ENCODE measurements at regions not wholly inside any gene's neighbourhood (a gene's known extent, or its start where the extent isn't known, plus 50 kb on each side); places are given as distances from the start of the nearest gene placed in this dataset.

DNA sequence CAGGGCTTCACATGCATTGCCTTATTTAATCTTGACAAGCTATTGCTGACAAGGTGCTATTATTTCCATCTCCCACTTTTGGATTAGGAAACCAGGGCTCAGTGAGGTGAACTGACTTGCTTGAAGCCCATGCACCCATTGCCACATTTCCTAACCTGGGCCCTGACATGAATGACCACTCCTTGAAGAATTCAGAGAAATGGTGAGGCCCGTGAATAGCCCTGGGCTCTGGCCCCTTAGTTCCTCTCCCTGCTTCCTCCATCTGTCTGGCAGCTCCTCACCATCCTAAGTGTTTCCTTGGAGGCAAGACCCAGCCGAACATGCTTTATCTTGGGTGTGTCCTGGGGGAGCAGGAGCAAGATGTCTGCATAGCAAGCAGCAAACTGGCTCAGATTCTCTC, 56.1 kb upstream of the NECTIN1 start:
- intact Hi-C loops (cut with DNase I): no loop called here
- Histone ChIP-seq H3K27ac (replicated peaks in 1 of 4) (no peak overlapping the region), H3K4me1 (peaks cover 0 to 8% (median 2%) of the 10 kb centered on the region in 4 donors), H3K4me3 (no peak overlapping the region), H3K36me3 (no peaks in the 10 kb centered on the region), H3K9me3 (peaks cover 0 to 14% (median 0%) of the 10 kb centered on the region in 4 donors), H3K27me3 (peaks cover 0 to 39% (median 0%) of the 10 kb centered on the region in 4 donors)
- DNase-seq (ENCODE audit: extremely low spot score): no peak
- TF ChIP-seq POLR2AphosphoS5 (IDR thresholded peaks at IDR 0.05): no peak
- TF ChIP-seq, protein P1, sequence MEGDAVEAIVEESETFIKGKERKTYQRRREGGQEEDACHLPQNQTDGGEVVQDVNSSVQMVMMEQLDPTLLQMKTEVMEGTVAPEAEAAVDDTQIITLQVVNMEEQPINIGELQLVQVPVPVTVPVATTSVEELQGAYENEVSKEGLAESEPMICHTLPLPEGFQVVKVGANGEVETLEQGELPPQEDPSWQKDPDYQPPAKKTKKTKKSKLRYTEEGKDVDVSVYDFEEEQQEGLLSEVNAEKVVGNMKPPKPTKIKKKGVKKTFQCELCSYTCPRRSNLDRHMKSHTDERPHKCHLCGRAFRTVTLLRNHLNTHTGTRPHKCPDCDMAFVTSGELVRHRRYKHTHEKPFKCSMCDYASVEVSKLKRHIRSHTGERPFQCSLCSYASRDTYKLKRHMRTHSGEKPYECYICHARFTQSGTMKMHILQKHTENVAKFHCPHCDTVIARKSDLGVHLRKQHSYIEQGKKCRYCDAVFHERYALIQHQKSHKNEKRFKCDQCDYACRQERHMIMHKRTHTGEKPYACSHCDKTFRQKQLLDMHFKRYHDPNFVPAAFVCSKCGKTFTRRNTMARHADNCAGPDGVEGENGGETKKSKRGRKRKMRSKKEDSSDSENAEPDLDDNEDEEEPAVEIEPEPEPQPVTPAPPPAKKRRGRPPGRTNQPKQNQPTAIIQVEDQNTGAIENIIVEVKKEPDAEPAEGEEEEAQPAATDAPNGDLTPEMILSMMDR (IDR thresholded peaks at IDR 0.05): no peak
- 100% methylated on average over 2 of the region's 2 CpGs for whole genome bisulfite sequencing

DNA sequence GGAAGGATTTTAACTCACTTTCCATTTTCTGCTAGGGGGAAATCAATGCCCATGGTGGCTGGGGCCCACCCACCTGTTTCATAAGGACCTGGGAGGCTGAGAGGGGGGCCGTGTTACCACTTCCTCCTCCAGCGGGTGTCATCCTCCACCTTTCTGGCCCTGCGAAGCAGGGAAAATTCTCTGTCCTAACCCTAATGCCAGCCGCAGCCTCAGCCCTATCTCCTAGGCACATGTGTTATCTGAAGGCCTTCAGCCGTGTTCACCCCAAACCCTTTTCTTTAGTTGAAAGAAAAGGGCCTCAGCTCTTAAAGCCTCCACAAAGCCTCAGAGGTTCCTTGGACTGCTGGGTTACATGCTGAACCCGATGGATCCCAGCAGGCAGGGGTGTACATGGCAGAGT, 55.4 kb upstream of the NECTIN1 start:
- WGBS: 75% methylated on average over 6 of the region's 6 CpGs

DNA sequence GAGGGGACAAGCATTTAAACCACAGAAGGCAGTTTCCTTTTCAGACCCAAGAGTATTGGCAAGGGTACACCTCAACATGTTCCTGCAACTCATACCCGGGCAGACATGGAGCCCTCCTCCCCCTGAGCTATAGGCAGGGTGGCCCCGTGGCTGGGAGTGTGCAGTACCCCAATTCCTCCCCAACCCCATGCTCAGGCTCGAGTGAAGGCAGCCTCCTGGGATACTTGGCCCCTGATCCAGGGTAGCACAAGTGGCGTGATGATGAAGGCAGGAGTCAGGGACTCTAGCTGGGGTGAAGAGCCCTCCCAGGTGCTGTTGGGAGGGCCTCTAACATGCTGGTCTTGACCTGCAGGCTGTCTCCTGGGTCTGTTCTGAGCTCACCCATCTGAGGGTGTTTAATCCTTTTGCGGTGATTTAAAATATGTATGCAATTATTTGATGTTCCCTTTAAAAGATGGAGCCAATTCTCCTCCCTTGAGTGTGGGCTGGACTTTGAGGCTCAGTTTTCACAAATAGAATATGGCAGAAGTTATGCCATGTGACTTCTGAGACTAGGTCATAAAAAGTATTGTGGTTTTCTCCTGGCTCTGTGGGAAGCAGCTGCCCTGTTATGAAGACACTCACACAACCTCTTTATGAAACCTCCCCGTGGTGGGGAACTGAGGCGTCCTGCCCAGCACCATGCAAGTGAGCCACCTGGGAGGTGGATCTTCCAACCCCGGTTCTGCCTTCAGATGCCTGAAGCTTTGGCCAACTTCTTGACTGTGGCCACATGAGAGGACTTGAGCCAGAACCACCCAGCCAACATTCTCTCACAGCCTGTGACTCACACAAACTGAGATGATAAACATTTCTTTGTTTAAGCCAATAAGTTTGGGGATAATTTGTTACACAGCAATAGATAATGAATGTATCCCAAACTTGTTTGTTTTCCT, 54.7 kb upstream of the NECTIN1 start:
- TF ChIP-seq POLR2A (IDR thresholded peaks at IDR 0.05; ENCODE audit: low read depth) (no peak), EP300 (IDR thresholded peaks at IDR 0.05) (no peak), POLR2AphosphoS5 (IDR thresholded peaks at IDR 0.05) (no peak)
- TF ChIP-seq, protein P1 (IDR thresholded peaks at IDR 0.05): no peak
- DNase-seq (ENCODE audit: extremely low spot score): no peak
- H3K4me1 ChIP-seq: peaks cover 0 to 15% (median 2%) of the 10 kb centered on the region in 4 donors
- peaks cover 0 to 32% (median 0%) of the 10 kb centered on the region in 4 donors for H3K27me3 ChIP-seq
- H3K4me3 ChIP-seq: no peak overlapping the region
- 80% methylated on average over 6 of the region's 8 CpGs for WGBS
- no peaks in the 10 kb centered on the region for H3K36me3 ChIP-seq
- H3K27ac ChIP-seq (replicated peaks in 1 of 4): no peak overlapping the region
- H3K9me3 ChIP-seq: peaks cover 0 to 14% (median 0%) of the 10 kb centered on the region in 4 donors
- intact Hi-C loops (cut with DNase I): no loop called here

More for the DNA sequence above, 55.4 kb upstream of the NECTIN1 start:
- intact Hi-C loops (cut with DNase I): no loop called here
- TF ChIP-seq, protein P1 (IDR thresholded peaks at IDR 0.05): no peak
- TF ChIP-seq EP300 (IDR thresholded peaks at IDR 0.05): no peak
- DNase-seq (ENCODE audit: extremely low spot score): no peak
- Histone ChIP-seq H3K4me1 (peaks cover 0 to 9% (median 2%) of the 10 kb centered on the region in 4 donors), H3K4me3 (no peak overlapping the region), H3K36me3 (no peaks in the 10 kb centered on the region), H3K9me3 (peaks cover 0 to 14% (median 0%) of the 10 kb centered on the region in 4 donors), H3K27me3 (peaks cover 0 to 36% (median 0%) of the 10 kb centered on the region in 4 donors), H3K27ac (replicated peaks in 1 of 4) (no peak overlapping the region)

GRCh38 chr11:119782739-119783072, 53.7 kb upstream of the NECTIN1 start:
- intact Hi-C loops (cut with DNase I): no loop called here
- Histone ChIP-seq H3K27ac (replicated peaks in 1 of 4) (no peak overlapping the region), H3K9me3 (peaks cover 0 to 14% (median 0%) of the 10 kb centered on the region in 4 donors), H3K36me3 (no peaks in the 10 kb centered on the region), H3K4me3 (no peak overlapping the region), H3K27me3 (peaks cover 0 to 24% (median 0%) of the 10 kb centered on the region in 4 donors), H3K4me1 (peaks cover 0 to 19% (median 2%) of the 10 kb centered on the region in 4 donors)
- 35% methylated on average over 6 of the region's 6 CpGs for WGBS
- DNase-seq (ENCODE audit: extremely low spot score): no peak
- no peak for TF ChIP-seq POLR2A (IDR thresholded peaks at IDR 0.05; ENCODE audit: low read depth)
- TF ChIP-seq, protein P1 (IDR thresholded peaks at IDR 0.05): no peak
- no peak for TF ChIP-seq EP300 (IDR thresholded peaks at IDR 0.05)
- TF ChIP-seq POLR2AphosphoS5 (IDR thresholded peaks at IDR 0.05): no peak
